Gastroesophageal sphincter (tissue), 3 donors: ENCODE measurements at regions not wholly inside any gene's neighbourhood (a gene's known extent, or its start where the extent isn't known, plus 50 kb on each side); places are given as distances from the start of the nearest gene placed in this dataset.
"Not testable (repeated sequence)": the region's sequence is repeated elsewhere in the genome, so short reads cannot be mapped to it uniquely, and the experiment has no call there.

Experiments used
- CTCF ChIP-seq, 4 experiments: fragments of 200-600 bp in 2 of 4; fragments of 450-650 bp in 2 of 4; sonication (generic) in 1 of 4; IDR thresholded peaks; one replicate each; pipeline ENCODE4 v1.5.1; 2017 to 2019; ENCODE audit warnings: antibody characterized with exemption in 4 of 4, mild to moderate bottlenecking in 2 of 4, moderate library complexity in 2 of 4
- EP300 ChIP-seq: sonication (generic); formaldehyde crosslinking; IDR thresholded peaks from one replicate; pipeline ENCODE4 v1.6.1; 2017; ENCODE audit warnings: antibody characterized with exemption, mild to moderate bottlenecking
- POLR2A ChIP-seq, 2 donors: fragments of 450-650 bp; IDR thresholded peaks; one replicate each; pipeline ENCODE4 v1.6.1; 2017; ENCODE audit warnings: antibody characterized with exemption in 2 of 2, mild to moderate bottlenecking in 2 of 2, moderate library complexity in 1 of 2
- POLR2AphosphoS5 ChIP-seq: sonication (generic); formaldehyde crosslinking; IDR thresholded peaks from one replicate; pipeline ENCODE4 v1.6.1; 2017; ENCODE audit warnings: antibody characterized with exemption

GRCh38 chr2:91519359-91519758 is 2827.9 kb downstream of the RPIA start:
- not testable (repeated sequence) for TF ChIP-seq CTCF (IDR thresholded peaks at IDR 0.05); POLR2A (IDR thresholded peaks at IDR 0.05); EP300; POLR2AphosphoS5
